Peyer's patch (tissue), 4 donors: ENCODE measurements at regions not wholly inside any gene's neighbourhood (a gene's known extent, or its start where the extent isn't known, plus 50 kb on each side); places are given as distances from the start of the nearest gene placed in this dataset.

ENCODE experiments used
- POLR2A ChIP-seq, 2 donors: fragments of 450-650 bp; IDR thresholded peaks; one replicate each; pipeline ENCODE4 v1.5.1; 2017; ENCODE audit warnings: antibody characterized with exemption in 2 of 2, mild to moderate bottlenecking in 2 of 2, moderate library complexity in 2 of 2
- TF ChIP-seq, protein P1 (sequence below), 6 experiments: fragments of 450-650 bp in 4 of 6; fragments of 200-600 bp in 2 of 6; sonication (generic) in 1 of 6; IDR thresholded peaks; one replicate each; pipeline ENCODE4 v1.5.1; 2017 to 2019; ENCODE audit warnings: antibody characterized with exemption in 6 of 6, mild to moderate bottlenecking in 3 of 6, moderate library complexity in 1 of 6

DNA sequence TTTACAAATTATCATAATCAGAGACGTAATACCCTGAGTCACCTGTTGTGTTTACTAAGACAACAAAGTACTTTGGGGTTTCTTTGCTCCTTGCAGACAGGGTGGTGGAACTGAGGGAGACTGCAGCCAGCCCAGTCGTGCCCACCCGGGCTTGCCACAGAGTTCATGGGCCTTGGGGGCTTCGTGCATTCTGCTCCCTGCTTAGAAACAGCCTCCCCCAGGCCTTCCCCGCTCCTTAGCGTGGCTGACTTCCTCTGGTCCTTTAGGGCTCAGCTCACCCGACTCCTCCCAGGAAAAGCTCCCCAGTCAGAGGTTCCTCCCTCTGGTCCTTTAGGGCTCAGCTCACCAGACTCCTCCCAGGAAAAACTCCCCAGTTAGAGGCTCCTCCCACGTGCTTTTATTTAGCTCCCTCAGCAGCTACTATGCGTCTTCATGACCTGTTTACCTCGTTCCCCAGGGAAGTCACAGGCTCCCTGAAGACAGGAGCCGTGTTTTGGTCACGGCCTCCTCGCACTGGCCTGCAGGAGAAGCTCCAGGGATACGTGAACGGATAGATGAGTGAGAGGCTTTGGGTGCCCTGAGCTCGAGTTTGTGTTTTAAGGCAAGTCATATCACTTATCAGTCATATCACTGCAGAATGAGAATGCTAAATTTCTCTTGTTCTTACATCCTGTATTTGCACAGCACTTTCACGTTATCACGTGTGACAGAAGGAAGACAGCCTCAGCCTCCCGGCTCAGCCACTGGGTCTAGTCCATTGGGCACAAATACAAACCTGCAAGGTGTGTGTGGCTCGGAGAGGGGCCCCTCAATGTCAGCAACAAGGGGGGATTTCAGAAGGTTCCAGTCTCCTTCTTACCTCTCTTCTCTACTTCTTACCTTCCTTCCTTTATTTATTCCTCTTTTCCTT, 52.7 kb upstream of the VIPR2 start:
- TF ChIP-seq, protein P1, sequence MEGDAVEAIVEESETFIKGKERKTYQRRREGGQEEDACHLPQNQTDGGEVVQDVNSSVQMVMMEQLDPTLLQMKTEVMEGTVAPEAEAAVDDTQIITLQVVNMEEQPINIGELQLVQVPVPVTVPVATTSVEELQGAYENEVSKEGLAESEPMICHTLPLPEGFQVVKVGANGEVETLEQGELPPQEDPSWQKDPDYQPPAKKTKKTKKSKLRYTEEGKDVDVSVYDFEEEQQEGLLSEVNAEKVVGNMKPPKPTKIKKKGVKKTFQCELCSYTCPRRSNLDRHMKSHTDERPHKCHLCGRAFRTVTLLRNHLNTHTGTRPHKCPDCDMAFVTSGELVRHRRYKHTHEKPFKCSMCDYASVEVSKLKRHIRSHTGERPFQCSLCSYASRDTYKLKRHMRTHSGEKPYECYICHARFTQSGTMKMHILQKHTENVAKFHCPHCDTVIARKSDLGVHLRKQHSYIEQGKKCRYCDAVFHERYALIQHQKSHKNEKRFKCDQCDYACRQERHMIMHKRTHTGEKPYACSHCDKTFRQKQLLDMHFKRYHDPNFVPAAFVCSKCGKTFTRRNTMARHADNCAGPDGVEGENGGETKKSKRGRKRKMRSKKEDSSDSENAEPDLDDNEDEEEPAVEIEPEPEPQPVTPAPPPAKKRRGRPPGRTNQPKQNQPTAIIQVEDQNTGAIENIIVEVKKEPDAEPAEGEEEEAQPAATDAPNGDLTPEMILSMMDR (IDR thresholded peaks at IDR 0.05), result no peak
- TF ChIP-seq POLR2A (IDR thresholded peaks at IDR 0.05), result no peak
